Keratinocyte (primary cell): ENCODE measurements at regions not wholly inside any gene's neighbourhood (a gene's known extent, or its start where the extent isn't known, plus 50 kb on each side); places are given as distances from the start of the nearest gene placed in this dataset.

Experiments used
- DNase-seq: peaks from one replicate; pipeline ENCODE4 v3.0.0-alpha.2; 2011; ENCODE audit warnings: low read depth, missing footprints, low spot score
- FAIRE-seq: peaks from 2 replicates; lab custom pipeline; 2011; peaks lifted over from hg19 to GRCh38; lab: Jason Lieb, UNC
- H2AFZ ChIP-seq: 2 replicates; pipeline ENCODE4 v1.6.0; 2012; ENCODE audit warnings: low read length, control low read depth, inconsistent platforms; ENCODE audit not compliant: control insufficient read depth
- H3K27ac ChIP-seq: 2 replicates; pipeline ENCODE4 v1.5.1; 2011; ENCODE audit warnings: low read length; ENCODE audit not compliant: control insufficient read depth, insufficient read depth
- H3K27me3 ChIP-seq: 3 replicates; pipeline ENCODE4 v1.6.0; 2011; ENCODE audit warnings: low read length; ENCODE audit not compliant: control insufficient read depth, insufficient read depth; ENCODE audit errors: extremely low read depth
- H3K36me3 ChIP-seq, 2 experiments: 2 replicates in 1 of 2; 3 replicates in 1 of 2; pipeline ENCODE4 v1.5.1; 2011; ENCODE audit warnings: low read length in 2 of 2, mild to moderate bottlenecking in 1 of 2; ENCODE audit not compliant: control insufficient read depth in 2 of 2, insufficient read depth in 2 of 2; ENCODE audit errors: extremely low read depth in 1 of 2
- H3K4me1 ChIP-seq: 3 replicates; pipeline ENCODE4 v1.5.1; 2011; ENCODE audit warnings: low read length; ENCODE audit not compliant: control insufficient read depth, insufficient read depth; ENCODE audit errors: extremely low read depth
- H3K4me2 ChIP-seq: 3 replicates; pipeline ENCODE4 v1.6.0; 2011; ENCODE audit warnings: low read depth, low read length; ENCODE audit not compliant: control insufficient read depth, insufficient read depth; ENCODE audit errors: extremely low read depth
- H3K4me3 ChIP-seq, 3 experiments: fragments of 200-600 bp in 1 of 3; sonication (generic) in 1 of 3; 2 replicates in 2 of 3; 3 replicates in 1 of 3; pipeline ENCODE4 v1.5.1; 2011 to 2016; ENCODE audit warnings: low read length in 3 of 3, mild to moderate bottlenecking in 3 of 3, control low read depth in 2 of 3, inconsistent platforms in 1 of 3, low read depth in 1 of 3, mixed read lengths in 1 of 3, mixed run types in 1 of 3, moderate library complexity in 1 of 3; ENCODE audit not compliant: control insufficient read depth in 2 of 3, insufficient read depth in 2 of 3; ENCODE audit errors: extremely low read depth in 1 of 3
- H3K79me2 ChIP-seq: 2 replicates; pipeline ENCODE4 v1.6.0; 2012; ENCODE audit warnings: low read length; ENCODE audit not compliant: control insufficient read depth, insufficient read depth
- H3K9ac ChIP-seq: 3 replicates; pipeline ENCODE4 v1.6.0; 2011; ENCODE audit warnings: low read length; ENCODE audit not compliant: control insufficient read depth, insufficient read depth; ENCODE audit errors: extremely low read depth
- H3K9me1 ChIP-seq: 3 replicates; pipeline ENCODE4 v1.6.0; 2011; ENCODE audit warnings: low read length; ENCODE audit not compliant: control insufficient read depth, insufficient read depth; ENCODE audit errors: extremely low read depth
- H3K9me3 ChIP-seq: 2 replicates; pipeline ENCODE4 v1.5.1; 2012; ENCODE audit warnings: low read depth, low read length; ENCODE audit not compliant: control insufficient read depth
- H4K20me1 ChIP-seq: 3 replicates; pipeline ENCODE4 v1.6.0; 2011; ENCODE audit warnings: low read length; ENCODE audit not compliant: control insufficient read depth, insufficient read depth; ENCODE audit errors: extremely low read depth
- EZH2 ChIP-seq: IDR thresholded peaks from one replicate; pipeline ENCODE4 v1.6.1; 2012; ENCODE audit warnings: inconsistent platforms, mild to moderate bottlenecking, low read length, moderate library complexity
- dilution Hi-C: fragments of 300-500 bp; cut with MboI; formaldehyde crosslinking; loops from one replicate; pipeline ENCODE4 v1.7.0; 2020; ENCODE audit warnings: low sequenced_read_pairs; ENCODE audit not compliant: extremely low pct_ligation_motif_present
- TF ChIP-seq, protein P1 (sequence below), 3 experiments: IDR thresholded peaks in 1 of 3; conservative IDR thresholded peaks in 1 of 3; optimal IDR thresholded peaks in 1 of 3; 2 replicates in 2 of 3; 3 replicates in 1 of 3; pipeline versions ENCODE3 to v1.5.1; 2011; ENCODE audit warnings: low read length in 3 of 3, mild to moderate bottlenecking in 3 of 3, moderate library complexity in 2 of 3, control low read depth in 1 of 3, inconsistent platforms in 1 of 3; ENCODE audit not compliant: insufficient read depth in 2 of 3; ENCODE audit errors: extremely low read depth in 1 of 3

- DNase-seq (no peak), FAIRE-seq (no peak)
- dilution Hi-C loops = no loop called here
- no peaks in the 10 kb centered on the region for H3K9me3 ChIP-seq
- H3K4me3 ChIP-seq = no peak overlapping the region
- H3K4me2 ChIP-seq = no peak overlapping the region
- H3K27me3 ChIP-seq = no peaks in the 10 kb centered on the region
- no peak overlapping the region for H3K27ac ChIP-seq
- H3K9ac ChIP-seq = no peak overlapping the region
- H3K4me1 ChIP-seq = peaks cover 7% of the 10 kb centered on the region
- H3K36me3 ChIP-seq = no peaks in the 10 kb centered on the region
- no peaks in the 10 kb centered on the region for H3K9me1 ChIP-seq
- no peak overlapping the region for H2AFZ ChIP-seq
- no peak for TF ChIP-seq EZH2
- TF ChIP-seq, protein P1, sequence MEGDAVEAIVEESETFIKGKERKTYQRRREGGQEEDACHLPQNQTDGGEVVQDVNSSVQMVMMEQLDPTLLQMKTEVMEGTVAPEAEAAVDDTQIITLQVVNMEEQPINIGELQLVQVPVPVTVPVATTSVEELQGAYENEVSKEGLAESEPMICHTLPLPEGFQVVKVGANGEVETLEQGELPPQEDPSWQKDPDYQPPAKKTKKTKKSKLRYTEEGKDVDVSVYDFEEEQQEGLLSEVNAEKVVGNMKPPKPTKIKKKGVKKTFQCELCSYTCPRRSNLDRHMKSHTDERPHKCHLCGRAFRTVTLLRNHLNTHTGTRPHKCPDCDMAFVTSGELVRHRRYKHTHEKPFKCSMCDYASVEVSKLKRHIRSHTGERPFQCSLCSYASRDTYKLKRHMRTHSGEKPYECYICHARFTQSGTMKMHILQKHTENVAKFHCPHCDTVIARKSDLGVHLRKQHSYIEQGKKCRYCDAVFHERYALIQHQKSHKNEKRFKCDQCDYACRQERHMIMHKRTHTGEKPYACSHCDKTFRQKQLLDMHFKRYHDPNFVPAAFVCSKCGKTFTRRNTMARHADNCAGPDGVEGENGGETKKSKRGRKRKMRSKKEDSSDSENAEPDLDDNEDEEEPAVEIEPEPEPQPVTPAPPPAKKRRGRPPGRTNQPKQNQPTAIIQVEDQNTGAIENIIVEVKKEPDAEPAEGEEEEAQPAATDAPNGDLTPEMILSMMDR (optimal IDR thresholded peaks at IDR 0.05 in 1 of 3, IDR thresholded peaks at IDR 0.05 in 1 of 3, conservative IDR thresholded peaks at IDR 0.05 in 1 of 3; ENCODE audit: extremely low read depth in 1 of 3, insufficient read depth in 2 of 3, low read length in 3 of 3) = no peak
- H4K20me1 ChIP-seq = no peaks in the 10 kb centered on the region
- no peaks in the 10 kb centered on the region for H3K79me2 ChIP-seq
These were observed 101.8 kb upstream of the PREP start for GRCh38 chr6:105504706-105505105.

DNA sequence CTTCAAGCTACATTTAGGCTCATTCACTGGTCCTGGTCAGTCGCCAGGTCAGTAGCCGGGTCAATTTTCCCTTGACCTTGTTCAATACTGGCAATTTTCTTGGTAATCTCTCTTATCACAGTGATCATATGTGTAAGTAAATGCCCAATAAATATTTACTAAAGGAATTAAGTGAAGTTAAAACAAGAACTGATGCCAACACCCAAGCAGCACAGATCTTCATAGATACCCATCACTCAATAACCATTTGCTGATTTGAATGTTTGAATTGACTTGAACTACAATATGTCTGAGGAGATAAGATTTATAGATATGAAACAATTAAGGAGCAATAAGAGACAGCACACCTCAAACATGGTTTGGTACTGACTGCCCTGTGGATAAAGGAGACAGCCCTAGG is 100.8 kb upstream of the PREP start:
- no peaks in the 10 kb centered on the region for H3K9me3 ChIP-seq
- no peak overlapping the region for H3K27ac ChIP-seq
- no peaks in the 10 kb centered on the region for H4K20me1 ChIP-seq
- H3K9ac ChIP-seq = no peak overlapping the region
- no peaks in the 10 kb centered on the region for H3K9me1 ChIP-seq
- H3K4me2 ChIP-seq = no peak overlapping the region
- no peaks in the 10 kb centered on the region for H3K27me3 ChIP-seq
- no peaks in the 10 kb centered on the region for H3K36me3 ChIP-seq
- TF ChIP-seq EZH2 = no peak
- TF ChIP-seq, protein P1 (optimal IDR thresholded peaks at IDR 0.05 in 1 of 3, IDR thresholded peaks at IDR 0.05 in 1 of 3, conservative IDR thresholded peaks at IDR 0.05 in 1 of 3; ENCODE audit: extremely low read depth in 1 of 3, insufficient read depth in 2 of 3, low read length in 3 of 3) = no peak
- H3K4me3 ChIP-seq = no peak overlapping the region
- H2AFZ ChIP-seq = no peak overlapping the region
- dilution Hi-C loops = no loop called here
- peaks cover 7% of the 10 kb centered on the region for H3K4me1 ChIP-seq
- FAIRE-seq = no peak
- DNase-seq = no peak
- H3K79me2 ChIP-seq = no peaks in the 10 kb centered on the region
